BLaER1 treated with 17β-estradiol and CSF1 and Interleukin-3, amounts not matched to agents 10 nM and 100 nM (cell line): ENCODE measurements at regions not wholly inside any gene's neighbourhood (a gene's known extent, or its start where the extent isn't known, plus 50 kb on each side); places are given as distances from the start of the nearest gene placed in this dataset.

Experiments used
- H3K27ac ChIP-seq, 11 experiments: shearing (Covaris generic); formaldehyde crosslinking; 2 replicates each; pipeline ENCODE4 v1.8.1; 2022
- H3K27me3 ChIP-seq, 11 experiments: shearing (Covaris generic); formaldehyde crosslinking; 2 replicates each; pipeline ENCODE4 v1.8.1; 2022
- H3K36me3 ChIP-seq, 11 experiments: shearing (Covaris generic); formaldehyde crosslinking; 2 replicates each; pipeline ENCODE4 v1.8.1; 2022
- H3K4me1 ChIP-seq, 10 experiments: shearing (Covaris generic); formaldehyde crosslinking; 2 replicates each; pipeline ENCODE4 v1.8.1; 2022
- H3K4me2 ChIP-seq, 11 experiments: shearing (Covaris generic); formaldehyde crosslinking; 2 replicates each; pipeline ENCODE4 v1.8.1; 2022
- H3K4me3 ChIP-seq, 10 experiments: shearing (Covaris generic); formaldehyde crosslinking; 2 replicates each; pipeline ENCODE4 v1.8.1; 2022
- H3K9ac ChIP-seq, 11 experiments: shearing (Covaris generic); formaldehyde crosslinking; 2 replicates each; pipeline ENCODE4 v1.8.1; 2022
- H3K9me3 ChIP-seq, 11 experiments: shearing (Covaris generic); formaldehyde crosslinking; replicated peaks in 1 of 11; 2 replicates each; pipeline ENCODE4 v1.8.1; 2022
- H4K20me1 ChIP-seq, 11 experiments: shearing (Covaris generic); formaldehyde crosslinking; 2 replicates each; pipeline ENCODE4 v1.8.1; 2022
- Cebpa-rat ChIP-seq, 11 experiments: shearing (Covaris generic); IDR thresholded peaks; 2 replicates each; pipeline ENCODE4 v1.8.1; 2022

DNA sequence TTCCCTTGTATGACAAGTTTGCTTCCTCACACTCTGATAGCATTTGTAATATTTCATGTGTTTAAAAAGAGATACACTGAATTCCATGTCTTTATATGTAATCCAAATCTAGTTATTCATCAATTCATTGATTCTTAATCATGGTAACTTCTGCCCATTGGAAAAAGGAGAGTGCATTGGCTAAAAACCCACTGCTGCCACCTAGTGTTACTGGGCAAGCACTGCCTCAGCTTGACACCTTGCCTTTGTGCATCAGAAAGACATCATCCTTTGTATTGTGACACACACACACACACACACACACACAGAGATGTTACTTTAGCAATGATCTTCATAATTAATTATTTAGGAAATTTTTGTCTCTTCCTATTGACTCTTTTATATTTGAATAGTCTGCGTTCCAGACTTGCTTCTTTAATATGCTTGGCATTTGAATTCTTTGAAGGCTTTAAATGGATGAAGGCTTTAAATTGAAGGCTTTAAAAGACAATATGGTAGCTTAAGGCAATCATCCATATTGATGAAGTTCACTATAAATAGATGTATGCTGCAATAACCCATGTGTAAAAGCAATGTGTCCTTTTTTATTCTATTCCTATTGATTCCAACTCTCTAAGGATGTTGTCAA is 414.2 kb upstream of the CHST9 start:
- Histone ChIP-seq H3K9ac (no peak overlapping the region), H3K27ac (no peak overlapping the region), H3K4me2 (no peak overlapping the region), H3K9me3 (no peaks in the 10 kb centered on the region), H3K27me3 (no peaks in the 10 kb centered on the region), H4K20me1 (no peaks in the 10 kb centered on the region), H3K36me3 (no peaks in the 10 kb centered on the region), H3K4me1 (peaks cover 0 to 9% (median 3%) of the 10 kb centered on the region in 10 experiments; a peak in 7 of 20 replicates), H3K4me3 (no peak overlapping the region)
- TF ChIP-seq Cebpa-rat (IDR thresholded peaks at IDR 0.05), result no peak

GRCh38 chr18:27595113-27595838 is 410.2 kb upstream of the CHST9 start:
- H3K4me2 ChIP-seq, result peak overlapping the region in 3 of 11 experiments; percentile 13 to 39 (median 36); a peak in 1 of 22 replicates
- no peak for TF ChIP-seq Cebpa-rat (IDR thresholded peaks at IDR 0.05)
- H3K9ac ChIP-seq, result no peak overlapping the region
- H3K27ac ChIP-seq, result no peak overlapping the region
- no peaks in the 10 kb centered on the region for H3K36me3 ChIP-seq
- H3K4me3 ChIP-seq, result no peak overlapping the region
- H4K20me1 ChIP-seq, result no peaks in the 10 kb centered on the region
- H3K4me1 ChIP-seq, result peaks cover 0 to 9% (median 3%) of the 10 kb centered on the region in 10 experiments; a peak in 7 of 20 replicates
- no peaks in the 10 kb centered on the region for H3K27me3 ChIP-seq
- H3K9me3 ChIP-seq, result no peaks in the 10 kb centered on the region

- Histone ChIP-seq H3K9me3 (peaks cover 0 to 14% (median 7%) of the 10 kb centered on the region in 11 experiments; a peak in 13 of 22 replicates), H3K9ac (no peak overlapping the region), H3K27me3 (no peaks in the 10 kb centered on the region), H3K4me2 (no peak overlapping the region), H3K27ac (no peak overlapping the region), H4K20me1 (no peaks in the 10 kb centered on the region), H3K4me1 (no peaks in the 10 kb centered on the region), H3K36me3 (no peaks in the 10 kb centered on the region), H3K4me3 (no peak overlapping the region)
- no peak for TF ChIP-seq Cebpa-rat (IDR thresholded peaks at IDR 0.05)
Observed at GRCh38 chr18:27585602-27586173, 400.6 kb upstream of the CHST9 start.

GRCh38 chr18:27583466-27583865 is 398.4 kb upstream of the CHST9 start:
- Histone ChIP-seq H4K20me1 (no peaks in the 10 kb centered on the region), H3K9me3 (peaks cover 0 to 14% (median 7%) of the 10 kb centered on the region in 11 experiments; a peak in 13 of 22 replicates), H3K4me1 (no peaks in the 10 kb centered on the region), H3K36me3 (no peaks in the 10 kb centered on the region), H3K4me2 (no peak overlapping the region), H3K27ac (no peak overlapping the region), H3K27me3 (no peaks in the 10 kb centered on the region), H3K9ac (no peak overlapping the region), H3K4me3 (no peak overlapping the region)
- no peak for TF ChIP-seq Cebpa-rat (IDR thresholded peaks at IDR 0.05)

DNA sequence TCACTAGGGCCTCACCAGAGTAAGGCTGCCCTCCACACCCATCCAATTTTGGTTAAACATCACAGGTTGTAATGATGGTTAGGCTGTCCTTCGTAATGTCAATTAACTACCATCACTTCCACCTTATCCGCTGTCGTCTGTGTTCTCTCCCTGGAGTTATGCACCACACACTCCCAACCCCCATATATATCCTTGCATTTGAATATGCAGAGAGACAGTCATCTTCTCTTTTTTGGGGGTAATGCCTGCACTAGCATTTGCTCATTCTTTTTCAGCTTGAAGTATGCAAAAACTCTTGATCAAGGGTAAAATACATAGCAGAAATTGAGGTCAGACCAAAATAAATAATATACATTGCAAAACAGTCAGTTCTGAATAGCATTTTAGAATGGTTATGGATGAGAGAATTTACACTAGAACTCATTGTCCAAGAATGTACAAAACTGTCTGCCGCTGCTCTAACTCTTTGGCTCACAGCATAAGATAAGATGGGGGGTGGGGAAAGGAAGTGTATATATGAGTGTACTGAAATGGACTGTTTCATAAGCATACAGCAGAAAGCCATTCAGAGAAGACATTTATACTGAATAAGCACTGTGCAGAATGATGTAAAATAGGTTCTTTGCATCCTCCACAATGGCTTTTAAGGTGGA is 397.8 kb upstream of the CHST9 start:
- Histone ChIP-seq H3K4me2 (no peak overlapping the region), H3K9me3 (peaks cover 0 to 14% (median 7%) of the 10 kb centered on the region in 11 experiments; a peak in 13 of 22 replicates), H3K4me1 (no peaks in the 10 kb centered on the region), H3K27ac (no peak overlapping the region), H3K27me3 (no peaks in the 10 kb centered on the region), H4K20me1 (no peaks in the 10 kb centered on the region), H3K4me3 (no peak overlapping the region), H3K9ac (no peak overlapping the region), H3K36me3 (no peaks in the 10 kb centered on the region)
- no peak for TF ChIP-seq Cebpa-rat (IDR thresholded peaks at IDR 0.05)

DNA sequence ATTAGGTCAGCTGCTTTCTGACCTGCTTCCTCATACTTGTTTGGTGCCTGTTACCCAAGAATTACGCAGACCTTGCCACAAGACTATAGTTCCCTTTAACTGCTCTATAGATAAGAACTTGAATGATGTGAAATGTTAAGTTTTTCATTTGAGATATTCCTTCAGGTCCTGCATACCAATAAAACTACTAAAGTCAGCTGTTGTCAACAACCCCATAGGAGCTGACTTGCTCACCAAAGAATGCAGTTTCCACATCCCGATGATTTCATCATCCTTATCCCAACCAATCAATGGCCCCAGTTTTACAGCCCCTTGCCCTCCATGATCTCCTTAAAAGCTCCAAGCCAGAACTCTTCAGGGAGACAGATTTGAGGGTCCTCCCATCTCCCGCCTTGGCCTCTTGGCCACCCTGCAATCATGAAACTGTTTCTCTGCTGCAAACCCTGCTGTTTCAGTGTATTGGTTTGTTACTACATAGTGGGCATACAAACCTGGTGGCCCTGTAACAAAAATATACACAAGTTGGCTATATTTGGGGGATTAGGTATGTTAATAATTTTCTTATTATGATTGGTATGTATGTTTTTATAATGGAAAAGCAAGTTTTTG is 396.3 kb upstream of the CHST9 start:
- Histone ChIP-seq H3K27me3 (no peaks in the 10 kb centered on the region), H3K36me3 (no peaks in the 10 kb centered on the region), H3K9ac (no peak overlapping the region), H3K9me3 (peaks cover 0 to 14% (median 7%) of the 10 kb centered on the region in 11 experiments; a peak in 13 of 22 replicates), H4K20me1 (no peaks in the 10 kb centered on the region), H3K4me2 (no peak overlapping the region), H3K27ac (no peak overlapping the region), H3K4me1 (no peaks in the 10 kb centered on the region), H3K4me3 (no peak overlapping the region)
- TF ChIP-seq Cebpa-rat (IDR thresholded peaks at IDR 0.05), result no peak

DNA sequence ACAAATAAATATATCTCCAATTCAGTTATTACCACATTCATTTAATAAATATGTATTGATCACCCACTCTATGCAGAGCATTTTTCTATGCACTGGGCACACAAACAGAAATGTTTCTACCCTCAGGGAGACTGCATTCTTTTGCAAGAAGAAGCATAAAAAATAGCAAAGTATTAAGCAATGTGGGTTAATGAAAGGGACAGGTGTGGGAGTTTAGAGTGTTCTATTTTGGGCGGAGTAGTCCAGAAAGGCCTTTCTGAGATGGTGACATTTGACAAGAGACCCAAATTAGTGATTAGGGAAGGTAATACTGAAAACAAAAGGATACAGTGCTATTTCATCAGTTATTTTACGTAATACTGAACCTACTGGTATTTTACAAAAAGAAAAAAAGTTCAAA is 394.3 kb upstream of the CHST9 start:
- Histone ChIP-seq H3K4me3 (no peak overlapping the region), H3K36me3 (no peaks in the 10 kb centered on the region), H4K20me1 (no peaks in the 10 kb centered on the region), H3K9me3 (peaks cover 0 to 14% (median 7%) of the 10 kb centered on the region in 11 experiments; a peak in 13 of 22 replicates), H3K4me2 (no peak overlapping the region), H3K9ac (no peak overlapping the region), H3K4me1 (no peaks in the 10 kb centered on the region), H3K27me3 (no peaks in the 10 kb centered on the region), H3K27ac (no peak overlapping the region)
- TF ChIP-seq Cebpa-rat (IDR thresholded peaks at IDR 0.05), result no peak

DNA sequence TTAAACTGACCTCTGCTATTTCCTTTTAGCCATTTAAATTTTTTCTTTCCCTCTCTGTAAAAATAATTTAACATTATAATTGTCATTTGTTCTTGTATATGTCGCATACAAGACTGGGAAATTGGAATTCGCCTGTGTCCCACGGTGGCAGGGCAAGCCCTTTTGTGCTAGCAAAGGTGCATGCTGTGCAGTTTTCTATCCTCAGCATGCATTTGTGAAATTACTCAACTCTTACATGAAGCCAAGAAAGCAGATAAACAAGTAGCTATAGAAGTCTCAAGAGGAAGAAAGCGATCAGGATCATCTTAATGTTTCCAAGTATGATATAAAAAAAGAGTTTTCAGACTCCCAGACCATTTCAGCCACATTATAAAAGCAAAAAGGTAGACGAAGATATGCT is 392.6 kb upstream of the CHST9 start:
- TF ChIP-seq Cebpa-rat (IDR thresholded peaks at IDR 0.05), result no peak
- Histone ChIP-seq H4K20me1 (no peaks in the 10 kb centered on the region), H3K9ac (no peak overlapping the region), H3K4me3 (no peak overlapping the region), H3K36me3 (no peaks in the 10 kb centered on the region), H3K9me3 (peaks cover 0 to 14% (median 7%) of the 10 kb centered on the region in 11 experiments; a peak in 13 of 22 replicates), H3K4me1 (no peaks in the 10 kb centered on the region), H3K27ac (no peak overlapping the region), H3K27me3 (no peaks in the 10 kb centered on the region), H3K4me2 (no peak overlapping the region)

DNA sequence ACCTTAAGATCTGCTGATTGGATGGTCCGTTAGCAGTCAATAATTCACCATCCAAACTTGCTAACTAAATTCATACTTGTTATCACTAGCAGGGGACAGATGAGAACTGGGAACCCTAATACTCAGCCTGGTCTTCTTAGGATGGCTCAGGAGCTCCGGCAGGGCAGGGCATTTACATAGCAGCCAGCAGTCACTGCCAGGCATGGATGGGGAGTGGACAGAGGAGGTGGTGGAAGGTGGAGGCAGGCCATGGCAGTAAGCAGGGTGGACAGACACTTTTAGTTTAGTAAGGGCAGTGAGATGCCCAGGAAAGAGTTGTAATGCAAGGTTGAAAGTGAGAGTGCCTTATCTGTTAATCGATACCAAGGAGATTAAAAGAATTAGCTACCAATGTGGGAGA is 392.2 kb upstream of the CHST9 start:
- no peak for TF ChIP-seq Cebpa-rat (IDR thresholded peaks at IDR 0.05)

More for the DNA sequence above, 392.2 kb upstream of the CHST9 start:
- no peak overlapping the region for H3K4me3 ChIP-seq
- no peak overlapping the region for H3K9ac ChIP-seq
- H4K20me1 ChIP-seq, result no peaks in the 10 kb centered on the region
- no peaks in the 10 kb centered on the region for H3K4me1 ChIP-seq
- no peak overlapping the region for H3K27ac ChIP-seq
- H3K4me2 ChIP-seq, result no peak overlapping the region
- no peaks in the 10 kb centered on the region for H3K36me3 ChIP-seq
- no peaks in the 10 kb centered on the region for H3K27me3 ChIP-seq
- peaks cover 0 to 11% (median 7%) of the 10 kb centered on the region in 11 experiments; a peak in 13 of 22 replicates for H3K9me3 ChIP-seq
